ENCODE measurements at regions not wholly inside any gene's neighbourhood (a gene's known extent, or its start where the extent isn't known, plus 50 kb on each side); places are given as distances from the start of the nearest gene placed in this dataset.

DNA sequence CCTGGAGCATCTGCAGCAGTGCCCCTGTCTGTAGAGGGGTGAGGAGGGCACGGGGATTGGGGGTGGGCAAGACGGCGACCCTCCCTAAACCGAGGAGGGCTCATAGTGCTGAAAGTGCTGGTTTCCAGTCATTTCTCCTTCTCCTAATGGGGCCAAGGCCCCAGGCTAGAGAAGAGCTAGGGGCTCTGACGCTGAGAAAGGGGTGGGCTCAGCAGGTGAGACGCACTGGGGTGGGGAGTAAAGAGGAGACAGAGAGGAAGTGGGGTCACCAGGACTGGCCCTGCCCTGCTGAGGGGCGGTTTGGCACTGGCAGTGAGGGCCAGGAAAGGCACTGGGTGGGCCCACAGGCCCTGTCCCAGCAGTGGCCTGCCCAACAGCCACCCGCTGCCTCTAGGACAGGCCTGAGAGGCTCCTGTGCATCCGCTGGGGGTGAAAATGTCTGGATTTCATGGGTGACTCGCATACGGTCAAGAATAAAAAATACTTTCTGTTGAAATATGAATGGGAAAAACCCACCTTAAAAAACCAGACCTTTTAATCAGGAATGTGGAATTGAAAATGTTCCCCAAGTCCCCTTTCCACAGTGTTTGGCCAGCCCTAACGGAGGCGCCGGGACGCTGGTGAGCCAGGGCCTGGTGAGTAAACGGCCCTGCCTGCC, 122.4 kb upstream of the SMURF2 start:
- intact Hi-C loops (cut with DNase I) = no loop called here
- Histone ChIP-seq H3K27ac (no peak overlapping the region), H3K4me1 (peaks cover 15% of the 10 kb centered on the region), H3K36me3 (ENCODE audit: insufficient read depth in 1 of 2, low read depth in 1 of 2) (peaks cover 0 to 34% of the 10 kb centered on the region in 2 donors), H3K27me3 (ENCODE audit: insufficient read depth in 3 of 3, low read length in 2 of 3) (no peaks in the 10 kb centered on the region), H3K4me3 (no peak overlapping the region), H3K9me3 (no peaks in the 10 kb centered on the region)
- ATAC-seq (no peak), DNase-seq (no peak)
- 89 to 93% (median 91%) methylated on average over 16 of the region's 16 CpGs for WGBS, 3 donors
- TF ChIP-seq, protein P1, sequence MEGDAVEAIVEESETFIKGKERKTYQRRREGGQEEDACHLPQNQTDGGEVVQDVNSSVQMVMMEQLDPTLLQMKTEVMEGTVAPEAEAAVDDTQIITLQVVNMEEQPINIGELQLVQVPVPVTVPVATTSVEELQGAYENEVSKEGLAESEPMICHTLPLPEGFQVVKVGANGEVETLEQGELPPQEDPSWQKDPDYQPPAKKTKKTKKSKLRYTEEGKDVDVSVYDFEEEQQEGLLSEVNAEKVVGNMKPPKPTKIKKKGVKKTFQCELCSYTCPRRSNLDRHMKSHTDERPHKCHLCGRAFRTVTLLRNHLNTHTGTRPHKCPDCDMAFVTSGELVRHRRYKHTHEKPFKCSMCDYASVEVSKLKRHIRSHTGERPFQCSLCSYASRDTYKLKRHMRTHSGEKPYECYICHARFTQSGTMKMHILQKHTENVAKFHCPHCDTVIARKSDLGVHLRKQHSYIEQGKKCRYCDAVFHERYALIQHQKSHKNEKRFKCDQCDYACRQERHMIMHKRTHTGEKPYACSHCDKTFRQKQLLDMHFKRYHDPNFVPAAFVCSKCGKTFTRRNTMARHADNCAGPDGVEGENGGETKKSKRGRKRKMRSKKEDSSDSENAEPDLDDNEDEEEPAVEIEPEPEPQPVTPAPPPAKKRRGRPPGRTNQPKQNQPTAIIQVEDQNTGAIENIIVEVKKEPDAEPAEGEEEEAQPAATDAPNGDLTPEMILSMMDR (IDR thresholded peaks at IDR 0.05) = no peak

DNA sequence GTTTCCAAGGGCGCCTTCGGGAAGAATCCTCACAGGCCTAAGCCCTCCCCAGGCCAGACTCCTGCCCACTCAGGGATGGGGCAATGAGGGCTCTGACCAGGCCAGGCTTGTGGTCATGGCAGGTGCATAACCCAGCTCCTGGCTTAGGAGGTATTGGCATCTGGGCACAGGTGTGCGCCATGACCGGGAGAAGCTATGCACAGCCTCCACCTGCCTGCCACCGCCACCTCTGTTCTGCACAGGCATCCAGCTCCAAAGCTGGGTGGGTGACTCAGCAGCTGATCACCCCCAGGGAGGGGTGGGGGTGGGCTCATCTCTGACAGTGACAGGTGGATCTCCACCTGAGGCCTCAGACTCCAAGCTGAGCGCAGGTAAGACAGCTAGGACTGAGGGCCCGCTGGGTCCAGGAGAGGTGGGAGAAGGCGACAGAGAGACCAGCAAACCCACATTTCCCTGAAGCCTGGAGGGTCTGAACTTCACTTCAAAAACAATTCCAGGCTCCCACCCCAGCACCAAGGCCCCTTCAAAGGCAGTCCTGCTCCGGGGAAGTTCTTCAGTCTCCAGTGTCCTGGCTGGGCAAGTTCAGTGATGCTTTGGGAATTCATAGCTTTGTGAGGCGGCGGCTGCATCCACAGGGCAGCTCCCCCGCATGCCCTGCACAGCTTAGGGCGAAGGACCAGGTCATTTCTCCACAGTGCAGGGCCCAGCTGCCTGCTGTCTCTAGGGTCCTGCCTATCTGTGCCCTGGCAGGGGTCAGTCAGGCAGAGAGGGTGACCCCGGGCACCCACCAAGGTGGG, 121.6 kb upstream of the SMURF2 start:
- Histone ChIP-seq H3K27me3 (ENCODE audit: insufficient read depth in 3 of 3, low read length in 2 of 3) (no peaks in the 10 kb centered on the region), H3K36me3 (ENCODE audit: insufficient read depth in 1 of 2, low read depth in 1 of 2) (peaks cover 0 to 34% of the 10 kb centered on the region in 2 donors), H3K27ac (no peak overlapping the region), H3K9me3 (no peaks in the 10 kb centered on the region), H3K4me1 (peaks cover 15% of the 10 kb centered on the region), H3K4me3 (no peak overlapping the region)
- TF ChIP-seq, protein P1 (IDR thresholded peaks at IDR 0.05) = no peak
- peak in 1 of 2 donors; percentile 37 for DNase-seq
- WGBS, 3 donors = 95 to 97% (median 96%) methylated on average over 14 of the region's 14 CpGs
- intact Hi-C loops (cut with DNase I) = no loop called here
- ATAC-seq = no peak

DNA sequence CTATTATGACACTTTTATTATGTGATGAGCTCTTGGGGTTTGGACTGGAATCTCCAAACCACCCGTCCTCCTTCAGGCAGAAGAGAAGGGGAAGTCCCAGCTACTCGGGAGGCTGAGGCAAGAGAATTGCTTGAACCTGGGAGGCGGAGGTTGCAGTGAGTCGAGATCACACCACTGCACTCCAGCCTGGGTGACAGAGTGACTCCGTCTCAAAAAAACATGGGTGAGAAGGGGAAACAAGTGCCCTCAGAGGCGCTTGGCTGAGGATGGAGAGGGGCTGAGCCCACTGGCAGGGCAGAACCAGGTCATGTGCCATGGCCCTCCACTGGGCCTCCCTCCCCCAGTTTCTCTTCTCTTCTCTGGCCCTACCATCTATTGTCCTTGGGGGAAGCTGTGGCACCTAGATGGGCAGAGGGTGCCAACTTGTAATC, 120.9 kb upstream of the SMURF2 start:
- Histone ChIP-seq H3K27ac (no peak overlapping the region), H3K9me3 (no peaks in the 10 kb centered on the region), H3K4me1 (peaks cover 11% of the 10 kb centered on the region), H3K36me3 (ENCODE audit: insufficient read depth in 1 of 2, low read depth in 1 of 2) (peaks cover 0 to 34% of the 10 kb centered on the region in 2 donors), H3K4me3 (no peak overlapping the region), H3K27me3 (ENCODE audit: insufficient read depth in 3 of 3, low read length in 2 of 3) (peaks cover 0 to 2% (median 0%) of the 10 kb centered on the region in 3 donors)
- WGBS, 3 donors = 92 to 96% (median 93%) methylated on average over 6 of the region's 6 CpGs
- TF ChIP-seq, protein P1 (IDR thresholded peaks at IDR 0.05) = no peak
- DNase-seq (peak in 1 of 2 donors; percentile 6), ATAC-seq (no peak)
- intact Hi-C loops (cut with DNase I) = no loop called here

DNA sequence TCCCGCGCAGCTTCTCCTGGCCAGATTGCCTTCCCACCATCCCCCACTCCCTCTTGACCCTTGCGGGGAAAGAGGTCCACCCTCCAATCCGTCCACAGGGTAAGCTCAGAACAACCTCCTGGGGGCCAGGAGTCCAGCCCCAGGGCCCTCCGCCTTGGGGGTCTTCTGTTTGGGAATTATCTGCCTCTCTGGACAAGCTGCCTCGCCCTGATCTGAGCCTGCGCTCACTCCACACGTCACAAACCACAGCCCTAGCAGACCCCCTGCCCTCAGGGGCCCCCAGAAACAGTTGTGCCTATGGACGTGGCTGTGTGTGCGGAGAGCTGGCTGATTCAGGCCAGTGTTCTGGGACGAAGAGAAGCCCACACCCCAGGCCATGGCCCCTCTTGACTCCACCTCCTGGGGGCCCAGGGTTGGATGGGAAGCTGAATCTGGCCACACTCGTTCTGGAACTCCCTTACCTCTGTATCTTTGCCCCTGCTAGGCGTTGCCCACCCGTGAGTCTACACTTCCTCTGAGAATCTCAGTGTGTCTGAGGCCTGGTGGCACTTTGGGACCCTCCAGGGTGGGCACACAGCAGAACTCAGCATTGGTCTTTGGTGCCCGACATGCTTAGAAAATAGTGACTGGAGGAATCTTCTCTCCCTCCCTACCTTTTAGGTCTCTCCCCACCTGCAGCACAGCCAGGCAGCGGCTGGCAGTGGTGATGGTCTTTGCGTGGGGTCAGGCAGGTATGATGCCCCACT, 119.9 kb upstream of the SMURF2 start:
- ATAC-seq = no peak
- H3K36me3 ChIP-seq (ENCODE audit: insufficient read depth in 1 of 2, low read depth in 1 of 2) = peaks cover 0 to 34% of the 10 kb centered on the region in 2 donors
- WGBS, 3 donors = 86 to 90% (median 86%) methylated on average over 17 of the region's 17 CpGs
- peak overlapping the region; percentile 58 for H3K4me3 ChIP-seq
- intact Hi-C loops (cut with DNase I) = no loop called here
- H3K4me1 ChIP-seq = peaks cover 10% of the 10 kb centered on the region
- H3K9me3 ChIP-seq = no peaks in the 10 kb centered on the region
- peaks cover 0 to 2% (median 0%) of the 10 kb centered on the region in 3 donors for H3K27me3 ChIP-seq (ENCODE audit: insufficient read depth in 3 of 3, low read length in 2 of 3)
- peak overlapping the region; percentile 36 for H3K27ac ChIP-seq
- TF ChIP-seq, protein P1 (IDR thresholded peaks at IDR 0.05) = no peak
- peak in 1 of 2 donors; percentile 23 for DNase-seq
